Fibroblast of lung (primary cell): ENCODE measurements at regions not wholly inside any gene's neighbourhood (a gene's known extent, or its start where the extent isn't known, plus 50 kb on each side); places are given as distances from the start of the nearest gene placed in this dataset.

Experiments
- DNase-seq, 2 donors: peaks; one replicate each; pipeline versions ENCODE4 v3.0.0 to v3.0.0-alpha.2; 2010; ENCODE audit warnings: low read depth in 2 of 2
- H2AFZ ChIP-seq: 2 replicates; pipeline ENCODE4 v1.5.1; 2012; ENCODE audit warnings: low read length, control low read depth, inconsistent platforms
- H3K27ac ChIP-seq: 2 replicates; pipeline ENCODE4 v1.5.1; 2011; ENCODE audit warnings: low read length, control low read depth; ENCODE audit not compliant: insufficient read depth
- H3K27me3 ChIP-seq: 2 replicates; pipeline ENCODE4 v1.5.1; 2011; ENCODE audit warnings: mild to moderate bottlenecking, low read length; ENCODE audit not compliant: control insufficient read depth, insufficient read depth
- H3K36me3 ChIP-seq: 2 replicates; pipeline ENCODE4 v1.5.1; 2011; ENCODE audit warnings: low read length; ENCODE audit not compliant: control insufficient read depth, insufficient read depth
- H3K4me1 ChIP-seq: 2 replicates; pipeline ENCODE4 v1.5.1; 2011; ENCODE audit warnings: low read length; ENCODE audit not compliant: control insufficient read depth, insufficient read depth; ENCODE audit errors: extremely low read depth
- H3K4me2 ChIP-seq: 2 replicates; pipeline ENCODE4 v1.5.1; 2011; ENCODE audit warnings: low read length, control low read depth; ENCODE audit not compliant: insufficient read depth; ENCODE audit errors: extremely low read depth
- H3K4me3 ChIP-seq, 4 experiments: fragments of 200-600 bp in 1 of 4; sonication (generic) in 1 of 4; replicated peaks in 1 of 4; 2 replicates each; pipeline ENCODE4 v1.5.1; 2011 to 2016; ENCODE audit warnings: low read length in 4 of 4, low read depth in 3 of 4, mild to moderate bottlenecking in 3 of 4, control low read depth in 2 of 4, inconsistent platforms in 1 of 4, mixed read lengths in 1 of 4; ENCODE audit not compliant: insufficient read depth in 1 of 4; ENCODE audit errors: control extremely low read depth in 1 of 4
- H3K79me2 ChIP-seq: 2 replicates; pipeline ENCODE4 v1.5.1; 2012; ENCODE audit warnings: mild to moderate bottlenecking, low read length, inconsistent platforms; ENCODE audit not compliant: control insufficient read depth, insufficient read depth
- H3K9ac ChIP-seq: 2 replicates; pipeline ENCODE4 v1.5.1; 2011; ENCODE audit warnings: mild to moderate bottlenecking, low read length, control low read depth; ENCODE audit not compliant: insufficient read depth
- H3K9me3 ChIP-seq: 2 replicates; pipeline ENCODE4 v1.5.1; 2012; ENCODE audit warnings: low read depth, low read length; ENCODE audit not compliant: control insufficient read depth, insufficient read depth
- H4K20me1 ChIP-seq: 2 replicates; pipeline ENCODE4 v1.5.1; 2011; ENCODE audit warnings: low read length; ENCODE audit not compliant: control insufficient read depth, insufficient read depth; ENCODE audit errors: extremely low read depth
- EZH2 ChIP-seq: IDR thresholded peaks from 2 replicates; pipeline ENCODE4 v1.5.1; 2012; ENCODE audit warnings: low read length, control low read depth, mild to moderate bottlenecking; ENCODE audit errors: missing control alignments
- TF ChIP-seq, protein P1 (sequence below), 2 donors: IDR thresholded peaks in 1 of 2; conservative IDR thresholded peaks in 1 of 2; 1 replicate in 1 of 2; 2 replicates in 1 of 2; pipeline ENCODE4 v1.5.1; 2011 to 2012; ENCODE audit warnings: low read length in 2 of 2, control low read depth in 1 of 2, inconsistent platforms in 1 of 2, low read depth in 1 of 2, mild to moderate bottlenecking in 1 of 2

DNA sequence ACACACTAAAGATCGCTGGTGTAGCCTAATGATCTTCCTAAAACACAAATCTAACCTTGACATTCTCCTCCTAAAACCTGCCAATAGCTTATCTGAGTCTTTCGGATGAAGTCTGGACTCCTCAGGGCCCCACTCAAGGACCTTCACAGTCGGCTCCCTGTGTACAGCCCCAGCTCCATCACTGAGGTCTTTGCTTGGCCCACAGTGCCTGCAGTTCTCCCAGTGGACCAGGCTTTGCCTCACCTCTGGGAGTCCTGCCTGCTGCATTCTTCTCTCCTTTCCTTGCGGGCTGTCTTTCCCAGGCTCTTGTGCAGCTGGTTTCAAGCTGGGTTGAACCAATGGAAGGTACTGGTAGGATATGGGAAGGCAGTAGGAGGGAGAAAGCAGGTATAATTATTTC, 122.6 kb upstream of the FERMT1 start:
- H3K27ac ChIP-seq = no peak overlapping the region
- no peak overlapping the region for H3K4me3 ChIP-seq
- no peaks in the 10 kb centered on the region for H3K4me1 ChIP-seq
- H2AFZ ChIP-seq = no peak overlapping the region
- no peak overlapping the region for H3K9ac ChIP-seq
- no peaks in the 10 kb centered on the region for H3K9me3 ChIP-seq
- no peak for TF ChIP-seq EZH2
- TF ChIP-seq, protein P1, sequence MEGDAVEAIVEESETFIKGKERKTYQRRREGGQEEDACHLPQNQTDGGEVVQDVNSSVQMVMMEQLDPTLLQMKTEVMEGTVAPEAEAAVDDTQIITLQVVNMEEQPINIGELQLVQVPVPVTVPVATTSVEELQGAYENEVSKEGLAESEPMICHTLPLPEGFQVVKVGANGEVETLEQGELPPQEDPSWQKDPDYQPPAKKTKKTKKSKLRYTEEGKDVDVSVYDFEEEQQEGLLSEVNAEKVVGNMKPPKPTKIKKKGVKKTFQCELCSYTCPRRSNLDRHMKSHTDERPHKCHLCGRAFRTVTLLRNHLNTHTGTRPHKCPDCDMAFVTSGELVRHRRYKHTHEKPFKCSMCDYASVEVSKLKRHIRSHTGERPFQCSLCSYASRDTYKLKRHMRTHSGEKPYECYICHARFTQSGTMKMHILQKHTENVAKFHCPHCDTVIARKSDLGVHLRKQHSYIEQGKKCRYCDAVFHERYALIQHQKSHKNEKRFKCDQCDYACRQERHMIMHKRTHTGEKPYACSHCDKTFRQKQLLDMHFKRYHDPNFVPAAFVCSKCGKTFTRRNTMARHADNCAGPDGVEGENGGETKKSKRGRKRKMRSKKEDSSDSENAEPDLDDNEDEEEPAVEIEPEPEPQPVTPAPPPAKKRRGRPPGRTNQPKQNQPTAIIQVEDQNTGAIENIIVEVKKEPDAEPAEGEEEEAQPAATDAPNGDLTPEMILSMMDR (conservative IDR thresholded peaks at IDR 0.05 in 1 of 2, IDR thresholded peaks at IDR 0.05 in 1 of 2; ENCODE audit: low read depth in 1 of 2, low read length in 2 of 2) = no peak
- H3K79me2 ChIP-seq = no peaks in the 10 kb centered on the region
- no peaks in the 10 kb centered on the region for H3K27me3 ChIP-seq
- DNase-seq = no peak
- H4K20me1 ChIP-seq = no peaks in the 10 kb centered on the region
- H3K36me3 ChIP-seq = no peaks in the 10 kb centered on the region
- no peak overlapping the region for H3K4me2 ChIP-seq

DNA sequence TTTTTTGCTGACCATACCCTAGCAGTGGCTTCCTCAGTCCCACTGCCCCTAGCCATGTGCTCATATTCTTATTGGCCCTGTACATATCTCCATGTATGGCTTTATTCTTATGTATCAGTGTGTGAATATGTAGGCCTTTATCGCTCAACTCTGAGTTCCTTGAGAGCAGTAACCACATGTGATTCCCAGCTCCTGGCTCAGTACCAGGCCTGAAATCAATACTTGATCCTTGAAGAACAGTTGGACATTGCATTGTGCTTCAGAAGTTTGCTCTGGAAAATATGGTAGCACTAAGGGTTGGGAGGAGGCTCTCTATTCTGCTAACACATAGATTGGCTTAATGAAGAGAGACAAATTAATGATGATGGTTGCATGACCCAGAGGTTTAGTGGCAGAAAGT, 118.8 kb upstream of the FERMT1 start:
- Histone ChIP-seq H4K20me1 (no peaks in the 10 kb centered on the region), H3K9ac (no peak overlapping the region), H3K27me3 (no peaks in the 10 kb centered on the region), H3K36me3 (no peaks in the 10 kb centered on the region), H3K9me3 (no peaks in the 10 kb centered on the region), H3K4me1 (no peaks in the 10 kb centered on the region), H3K79me2 (no peaks in the 10 kb centered on the region), H2AFZ (no peak overlapping the region), H3K27ac (no peak overlapping the region), H3K4me3 (no peak overlapping the region), H3K4me2 (no peak overlapping the region)
- no peak for DNase-seq
- TF ChIP-seq, protein P1 (conservative IDR thresholded peaks at IDR 0.05 in 1 of 2, IDR thresholded peaks at IDR 0.05 in 1 of 2; ENCODE audit: low read depth in 1 of 2, low read length in 2 of 2) = no peak
- no peak for TF ChIP-seq EZH2

DNA sequence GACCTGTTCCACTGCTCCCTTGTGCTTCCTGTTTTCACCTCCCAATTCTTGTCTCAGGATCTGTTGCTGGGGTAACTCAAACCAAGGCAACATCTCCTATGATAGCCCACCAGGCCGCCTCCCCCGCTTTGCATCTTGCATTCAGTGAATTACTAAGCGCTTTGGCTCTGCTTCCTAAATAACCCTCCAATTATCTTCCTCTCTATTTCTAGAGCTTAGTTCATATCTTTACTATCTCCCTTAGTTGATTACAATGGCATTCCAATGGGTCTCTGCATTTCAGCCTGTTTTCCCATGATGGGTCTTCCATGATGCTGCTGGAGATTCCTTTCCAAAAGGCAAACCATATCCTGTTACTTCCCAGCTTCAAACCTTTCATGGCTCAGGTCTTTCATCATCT, 117.2 kb upstream of the FERMT1 start:
- TF ChIP-seq, protein P1 (conservative IDR thresholded peaks at IDR 0.05 in 1 of 2, IDR thresholded peaks at IDR 0.05 in 1 of 2; ENCODE audit: low read depth in 1 of 2, low read length in 2 of 2) = no peak
- no peak for TF ChIP-seq EZH2
- no peak overlapping the region for H2AFZ ChIP-seq
- H3K9ac ChIP-seq = no peak overlapping the region
- H4K20me1 ChIP-seq = no peaks in the 10 kb centered on the region
- no peaks in the 10 kb centered on the region for H3K27me3 ChIP-seq
- no peak overlapping the region for H3K4me3 ChIP-seq
- no peaks in the 10 kb centered on the region for H3K79me2 ChIP-seq
- H3K4me2 ChIP-seq = no peak overlapping the region
- H3K27ac ChIP-seq = no peak overlapping the region
- H3K9me3 ChIP-seq = no peaks in the 10 kb centered on the region
- no peaks in the 10 kb centered on the region for H3K36me3 ChIP-seq
- no peak for DNase-seq
- no peaks in the 10 kb centered on the region for H3K4me1 ChIP-seq
